ENCODE measurements at regions not wholly inside any gene's neighbourhood (a gene's known extent, or its start where the extent isn't known, plus 50 kb on each side); places are given as distances from the start of the nearest gene placed in this dataset.
A peak's percentile ranks its signal among the peaks of the same experiment; 100 is the strongest.

DNA sequence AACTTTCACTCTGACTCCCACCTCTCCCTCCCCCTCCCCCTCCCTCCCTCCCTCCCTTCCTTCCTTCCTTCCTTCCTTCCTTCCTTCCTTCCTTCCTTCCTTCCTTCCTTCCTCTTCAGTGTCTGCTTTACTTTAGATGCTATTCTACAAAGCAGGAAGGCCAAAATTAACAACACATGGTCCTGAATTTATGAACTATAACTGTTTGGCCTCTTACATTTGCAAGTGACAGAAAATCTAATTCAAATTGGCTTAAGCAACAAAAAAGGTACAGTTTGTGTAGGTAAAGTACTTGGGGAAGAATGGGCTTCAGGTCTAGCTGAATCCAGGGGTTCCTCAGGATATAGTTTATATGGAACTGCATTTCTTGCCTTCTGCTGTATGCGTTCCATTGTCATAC, 673.0 kb downstream of the AACS start:
- no peak for DNase-seq (ENCODE audit: low read depth in 2 of 3, low spot score in 2 of 3)

DNA sequence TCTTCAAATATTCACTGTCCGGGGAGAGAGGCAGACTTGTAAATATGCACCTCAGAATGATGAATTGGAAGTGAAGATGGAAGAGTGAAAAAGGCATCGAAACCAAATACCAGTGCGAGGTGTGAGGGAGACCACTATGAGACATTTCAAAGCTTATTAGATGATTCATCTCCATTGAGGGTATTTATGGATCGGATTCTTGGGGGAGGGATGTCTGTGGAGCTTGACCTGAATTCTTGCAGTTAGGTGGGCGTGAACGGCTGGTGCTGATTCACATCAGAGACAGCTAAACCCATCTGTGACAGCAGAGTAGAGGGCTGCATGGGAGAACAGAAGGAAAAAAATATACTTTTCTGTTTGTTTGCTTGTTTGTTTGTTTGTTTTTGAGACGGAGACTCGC, 677.2 kb downstream of the AACS start:
- DNase-seq (ENCODE audit: low read depth in 2 of 3, low spot score in 2 of 3) = no peak

- DNase-seq (ENCODE audit: low read depth in 2 of 3, low spot score in 2 of 3) = no peak
Observed at GRCh38 chr12:125744201-125744600, 679.0 kb downstream of the AACS start.

DNA sequence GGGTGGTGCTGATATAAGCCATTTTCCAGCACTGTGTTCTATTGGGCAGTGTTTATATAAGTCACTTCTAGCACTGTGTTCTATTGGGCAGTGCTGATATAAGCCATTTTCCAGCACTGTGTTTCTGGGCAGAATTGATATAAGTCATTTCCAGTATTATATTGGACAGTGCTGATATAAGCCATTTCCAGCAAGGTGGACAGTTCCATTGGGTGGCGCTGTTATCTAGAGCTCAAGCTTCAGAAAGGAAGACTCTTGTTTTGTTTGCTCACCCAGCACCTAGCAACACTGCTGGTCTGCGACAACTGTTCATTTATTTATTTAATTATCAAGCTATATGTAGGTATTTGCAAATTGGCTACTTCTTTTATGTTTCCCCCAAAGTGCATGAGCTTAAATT, 690.3 kb downstream of the AACS start:
- DNase-seq (ENCODE audit: low read depth in 2 of 3, low spot score in 2 of 3) = no peak

DNA sequence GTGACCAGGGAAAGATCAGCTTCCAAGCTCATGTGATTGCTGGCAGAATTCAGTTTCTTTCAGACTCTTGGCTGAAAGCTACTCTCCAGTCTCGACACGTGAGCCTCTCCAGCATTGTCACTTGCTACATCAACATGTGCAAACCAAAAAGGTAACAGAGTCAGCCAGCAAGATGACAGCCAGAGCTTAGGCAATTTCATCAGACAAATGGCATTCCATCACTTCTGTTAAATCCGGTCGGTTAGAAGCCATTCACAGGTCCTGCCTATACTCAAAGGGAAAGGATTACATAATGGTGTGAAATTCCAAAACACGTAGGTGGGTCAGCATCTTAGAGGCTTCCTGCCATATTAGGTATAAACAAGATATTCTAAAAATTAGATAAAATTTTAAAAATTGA, 700.9 kb downstream of the AACS start:
- no peak for DNase-seq (ENCODE audit: low read depth in 2 of 3, low spot score in 2 of 3)

DNA sequence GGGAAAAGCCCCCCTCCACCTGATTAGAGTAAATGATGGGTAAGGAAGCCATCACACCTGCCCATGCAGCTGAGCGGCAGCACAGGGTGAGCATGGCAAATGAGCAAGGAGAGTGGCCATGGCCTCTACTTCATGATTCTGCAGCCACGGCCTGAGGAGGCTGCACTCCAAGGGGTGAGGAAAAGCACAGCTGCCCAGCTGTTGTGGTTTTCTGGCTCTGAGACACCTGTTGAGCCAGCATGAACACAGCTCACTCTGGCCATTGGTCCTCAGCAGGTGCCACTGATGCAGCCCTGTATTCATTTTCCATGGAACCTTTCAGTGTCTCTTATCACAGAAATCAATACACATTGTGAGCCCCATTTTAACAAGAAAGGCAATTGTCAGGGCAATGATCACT, 707.2 kb downstream of the AACS start:
- no peak for DNase-seq (ENCODE audit: low read depth in 2 of 3, low spot score in 2 of 3)

- peak in 1 of 3 experiments; percentile 0 for DNase-seq (ENCODE audit: low read depth in 2 of 3, low spot score in 2 of 3)
Observed at GRCh38 chr12:125773033-125773640, 707.9 kb downstream of the AACS start.

DNA sequence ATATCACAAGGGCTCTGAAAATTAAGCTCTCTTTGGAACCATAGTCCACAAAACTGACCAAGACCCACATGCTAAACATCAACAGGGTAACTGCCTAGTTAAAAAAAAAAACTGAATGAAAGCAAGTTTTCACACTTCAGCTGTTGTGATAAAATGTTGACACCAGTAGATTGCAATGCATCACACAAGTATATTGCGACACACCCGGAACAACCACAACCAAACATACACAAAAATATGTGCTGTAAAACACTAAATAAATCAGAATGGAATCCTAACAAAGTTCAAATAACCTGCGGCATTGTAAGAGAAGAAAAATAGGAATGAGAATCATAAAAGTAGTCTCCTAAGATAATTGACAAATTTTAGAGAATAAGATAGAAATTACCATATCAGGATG, 710.3 kb downstream of the AACS start:
- no peak for DNase-seq (ENCODE audit: low read depth in 2 of 3, low spot score in 2 of 3)

GRCh38 chr12:125776212-125776611, 711.0 kb downstream of the AACS start:
- DNase-seq (ENCODE audit: low read depth in 2 of 3, low spot score in 2 of 3) = no peak

GRCh38 chr12:125786143-125786542, 720.9 kb downstream of the AACS start:
- no peak for DNase-seq (ENCODE audit: low read depth in 2 of 3, low spot score in 2 of 3)

DNA sequence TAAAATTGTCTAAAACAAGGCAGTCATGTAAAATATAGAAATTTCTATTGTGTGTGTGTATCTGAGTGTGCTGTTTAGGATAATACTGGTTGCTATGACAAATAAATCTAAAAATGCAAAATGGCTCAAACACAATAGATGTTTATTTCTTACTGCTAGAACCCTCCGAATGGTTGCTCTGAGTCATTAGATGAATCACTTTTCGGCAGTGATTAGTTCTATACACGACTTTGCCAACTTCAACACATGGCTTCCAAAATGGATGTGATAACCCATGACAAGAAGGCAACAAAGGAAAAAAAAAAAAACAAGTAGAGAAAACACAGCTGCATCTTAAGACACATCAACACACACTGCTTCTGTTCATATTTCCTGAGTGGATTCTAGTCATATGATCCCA, 729.2 kb downstream of the AACS start:
- DNase-seq (ENCODE audit: low read depth in 2 of 3, low spot score in 2 of 3) = no peak

DNA sequence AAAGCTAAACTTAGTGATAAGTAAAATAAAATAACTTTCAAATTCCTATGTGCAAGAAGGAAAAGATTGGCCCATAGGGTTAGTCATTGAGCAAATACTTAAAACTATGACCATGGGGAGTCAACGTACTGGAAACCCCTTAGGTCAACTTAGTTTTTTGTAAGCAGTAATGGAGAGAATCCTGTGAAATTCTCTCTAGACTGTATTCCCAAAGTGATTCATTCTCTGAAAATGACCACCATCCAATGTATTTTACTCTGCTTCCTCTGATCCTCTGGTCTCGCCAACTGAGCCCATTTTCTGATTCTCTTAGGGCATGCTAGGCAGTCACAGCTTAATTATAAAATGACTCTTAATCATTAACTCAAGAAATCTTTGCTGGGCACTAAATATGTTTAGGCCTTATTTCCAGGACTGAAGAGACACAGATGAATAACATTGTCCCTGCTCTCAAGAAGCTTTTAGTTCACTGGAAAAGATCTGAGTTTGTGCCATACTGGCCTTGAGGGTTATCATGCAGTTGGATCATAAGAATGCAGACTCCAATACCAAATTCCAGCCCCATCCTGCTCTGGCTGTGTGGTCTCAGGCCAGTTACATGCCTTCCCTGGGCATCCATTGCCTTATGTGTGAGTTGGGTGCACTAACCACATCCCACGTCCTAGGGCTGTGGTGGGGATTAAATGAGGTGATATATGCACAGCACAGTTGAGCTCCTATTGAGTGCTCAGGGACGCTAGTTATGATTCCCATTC, 732.4 kb downstream of the AACS start:
- no peak for DNase-seq (ENCODE audit: low read depth in 2 of 3, low spot score in 2 of 3)

DNA sequence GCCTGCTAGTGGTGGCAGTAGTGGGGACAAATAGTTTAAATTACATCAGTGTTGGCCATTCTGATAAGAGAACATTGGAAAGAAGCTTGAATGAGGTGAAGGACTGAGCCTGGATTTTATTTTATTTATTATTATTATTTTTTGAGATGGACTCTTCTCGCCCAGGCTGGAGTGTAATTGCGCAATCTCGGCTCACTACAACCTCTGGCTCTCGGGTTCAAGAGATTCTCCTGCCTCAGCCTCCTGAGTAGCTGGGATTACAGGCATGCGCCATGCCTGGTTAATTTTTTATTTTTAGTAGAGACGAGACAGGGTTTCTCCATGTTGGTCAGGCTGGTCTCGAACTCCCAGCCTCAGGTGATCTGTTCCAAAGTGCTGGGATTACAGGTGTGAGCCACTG, 739.4 kb downstream of the AACS start:
- DNase-seq (ENCODE audit: low read depth in 2 of 3, low spot score in 2 of 3) = no peak

GRCh38 chr12:125824276-125824675, 759.0 kb downstream of the AACS start:
- no peak for DNase-seq (ENCODE audit: low read depth in 2 of 3, low spot score in 2 of 3)

DNA sequence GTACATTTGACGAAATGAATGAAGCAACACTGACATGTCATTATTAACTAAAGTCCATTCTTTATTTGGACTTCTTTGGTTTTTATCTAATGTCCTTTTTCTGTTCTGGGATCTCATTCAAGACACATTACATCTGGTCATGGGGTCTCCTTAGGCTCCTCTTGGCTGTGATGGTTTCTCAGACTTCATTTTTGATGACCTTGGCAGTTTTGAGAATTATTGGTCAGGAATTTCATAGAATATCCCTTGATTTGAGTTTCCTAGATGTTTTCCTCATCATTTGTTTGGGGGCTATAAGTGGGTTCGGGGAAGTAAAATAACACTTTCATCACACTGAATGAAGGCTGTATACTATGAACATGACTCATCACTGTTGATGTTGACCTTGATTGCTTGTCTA, 770.6 kb downstream of the AACS start:
- DNase-seq (ENCODE audit: low read depth in 2 of 3, low spot score in 2 of 3) = no peak

- no peak for DNase-seq (ENCODE audit: low read depth in 2 of 3, low spot score in 2 of 3)
Observed at GRCh38 chr12:125836647-125837046, 771.4 kb downstream of the AACS start.

- DNase-seq (ENCODE audit: low read depth in 2 of 3, low spot score in 2 of 3) = no peak
Observed at GRCh38 chr12:125841332-125841731, 776.1 kb downstream of the AACS start.

DNA sequence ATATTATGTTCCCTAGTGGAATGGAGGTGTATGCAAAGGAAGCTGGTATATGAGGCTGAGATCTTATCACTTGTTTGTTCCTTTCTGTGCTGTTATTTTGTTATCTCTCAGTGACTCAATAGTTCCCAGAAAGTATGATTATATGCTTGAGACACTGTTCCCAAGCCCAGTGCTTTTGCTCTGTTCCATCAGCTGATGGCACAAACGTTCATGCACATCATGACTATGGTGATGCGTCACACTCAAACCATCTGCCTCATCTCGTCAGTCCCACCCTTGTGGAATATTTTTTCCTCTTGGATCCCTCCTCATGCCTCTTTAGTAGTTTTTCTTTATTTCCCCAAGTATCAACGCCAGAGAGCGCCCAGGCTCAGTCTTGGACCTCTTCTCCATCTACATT, 786.9 kb downstream of the AACS start:
- DNase-seq (ENCODE audit: low read depth in 2 of 3, low spot score in 2 of 3) = no peak

DNA sequence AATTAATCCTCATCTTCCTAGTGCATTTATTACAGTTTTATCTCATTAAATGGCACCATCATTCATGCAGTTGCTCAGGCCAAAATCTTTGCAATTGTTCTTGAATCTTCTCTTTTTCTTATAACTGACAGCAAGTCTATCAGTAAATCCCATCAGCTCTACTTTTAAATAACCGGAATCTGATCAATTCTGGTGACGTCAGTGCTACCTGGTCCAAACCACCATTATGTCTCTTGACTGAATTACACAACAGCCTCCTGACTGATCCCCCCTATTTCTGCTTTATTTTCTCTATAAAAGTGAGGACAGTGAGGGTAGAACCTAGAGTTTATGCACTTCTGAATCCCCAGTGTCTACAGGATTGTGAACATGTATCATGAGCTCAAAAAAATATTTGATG, 787.4 kb downstream of the AACS start:
- DNase-seq (ENCODE audit: low read depth in 2 of 3, low spot score in 2 of 3) = no peak

DNA sequence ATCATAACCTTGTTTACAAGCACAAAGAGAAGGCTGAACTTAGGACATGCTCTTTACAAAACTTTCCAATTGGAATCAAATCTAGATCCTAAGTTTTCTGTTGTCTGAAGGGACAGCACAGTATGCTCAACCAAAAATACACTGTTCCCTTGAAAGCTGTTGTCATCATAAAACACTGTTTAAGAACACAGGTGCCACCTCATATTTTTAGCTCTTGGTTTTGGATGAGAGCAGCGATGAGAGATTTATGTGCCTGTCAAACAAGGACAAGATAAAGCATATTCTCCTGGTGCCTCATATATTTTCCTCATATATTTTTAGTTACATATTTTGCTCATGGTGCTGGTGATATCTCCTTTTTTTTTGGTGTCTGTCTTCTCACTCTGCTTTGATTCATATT, 788.4 kb downstream of the AACS start:
- DNase-seq (ENCODE audit: low read depth in 2 of 3, low spot score in 2 of 3) = no peak

DNA sequence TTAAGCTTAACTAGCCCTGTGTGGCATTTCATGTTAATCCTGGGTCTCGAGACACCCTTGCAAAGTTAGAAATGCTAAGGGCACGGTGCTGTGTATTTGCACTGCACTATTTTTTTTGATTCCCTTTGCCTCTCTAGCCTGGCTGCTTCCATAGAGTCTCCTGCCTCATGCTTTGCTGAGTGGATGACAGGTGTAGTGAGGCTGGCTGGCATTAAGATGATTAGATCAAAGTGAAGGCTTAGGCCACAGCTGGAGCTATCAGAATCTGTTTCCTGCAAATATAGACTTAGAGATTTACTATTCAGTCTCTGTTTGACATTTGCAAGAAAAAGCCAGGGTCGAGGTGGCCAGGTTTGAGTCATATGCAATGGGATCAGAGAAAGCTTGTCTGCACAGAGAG, 791.1 kb downstream of the AACS start:
- no peak for DNase-seq (ENCODE audit: low read depth in 2 of 3, low spot score in 2 of 3)

- DNase-seq (ENCODE audit: low read depth in 2 of 3, low spot score in 2 of 3) = no peak
Observed at GRCh38 chr12:125856896-125857295, 791.7 kb downstream of the AACS start.

DNA sequence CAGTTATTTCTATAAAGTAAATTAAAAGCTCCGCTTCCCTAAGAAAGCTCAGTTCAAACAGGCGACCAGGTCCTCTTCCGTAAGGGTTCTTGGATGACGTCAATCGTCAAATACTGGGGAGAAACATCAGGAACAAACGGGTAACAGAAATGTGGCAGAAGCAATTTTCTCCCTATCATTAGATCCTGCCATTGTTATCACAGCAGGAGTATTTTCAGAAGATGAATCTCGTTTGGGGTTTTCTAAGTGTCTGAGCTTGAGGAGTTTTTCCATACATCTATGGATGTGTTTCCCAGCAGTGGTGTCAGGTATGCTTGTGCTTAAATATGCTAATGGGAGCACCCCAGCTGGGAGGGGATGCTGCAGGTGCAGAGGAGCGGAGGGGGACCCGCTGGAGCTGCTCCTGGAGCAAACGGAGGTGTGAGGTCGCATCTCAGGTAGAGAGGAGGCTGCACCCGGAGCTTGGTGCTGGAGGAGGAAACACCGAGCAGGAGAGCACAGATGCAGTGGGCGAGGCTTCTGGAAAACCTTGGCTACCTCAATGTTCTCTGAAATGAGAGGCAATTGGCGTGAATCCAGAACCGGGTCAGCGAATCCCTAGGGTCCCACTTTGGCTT, 795.5 kb downstream of the AACS start:
- DNase-seq (ENCODE audit: low read depth in 2 of 3, low spot score in 2 of 3) = no peak

Data from activated CD8-positive, alpha-beta memory T cell treated with anti-CD3 and anti-CD28 coated beads for 48 hours (primary cell).